OCI-LY1 (cell line): ENCODE measurements at regions not wholly inside any gene's neighbourhood (a gene's known extent, or its start where the extent isn't known, plus 50 kb on each side); places are given as distances from the start of the nearest gene placed in this dataset.

Experiments
- H2AFZ ChIP-seq: fragments of 200-600 bp; sonication (generic), shearing (Covaris generic); 2 replicates; pipeline ENCODE4 v1.6.0; 2014; ENCODE audit warnings: antibody characterized with exemption, mild to moderate bottlenecking, low read length
- H3F3A ChIP-seq: fragments of 200-600 bp; sonication (generic), shearing (Covaris generic); 2 replicates; pipeline ENCODE4 v1.6.0; 2014; ENCODE audit warnings: mild to moderate bottlenecking, antibody characterized with exemption, low read length, moderate library complexity; ENCODE audit not compliant: insufficient read depth
- H3K27ac ChIP-seq: fragments of 200-600 bp; sonication (generic); 2 replicates; pipeline ENCODE4 v1.5.1; 2014; ENCODE audit warnings: low read length, mixed run types, mild to moderate bottlenecking, low read depth; ENCODE audit not compliant: poor library complexity, severe bottlenecking
- H3K27me3 ChIP-seq: fragments of 200-600 bp; sonication (generic); 2 replicates; pipeline ENCODE4 v1.6.0; 2014; ENCODE audit warnings: antibody characterized with exemption, mild to moderate bottlenecking, low read length, moderate library complexity; ENCODE audit not compliant: insufficient read depth
- H3K36me3 ChIP-seq: fragments of 200-600 bp; sonication (generic); 2 replicates; pipeline ENCODE4 v1.6.1; 2014; ENCODE audit warnings: mild to moderate bottlenecking, antibody characterized with exemption, low read length, moderate library complexity, mixed read lengths; ENCODE audit not compliant: insufficient read depth
- H3K4me1 ChIP-seq: fragments of 200-600 bp; sonication (generic); 2 replicates; pipeline ENCODE4 v1.5.1; 2014; ENCODE audit warnings: mild to moderate bottlenecking, low read length, moderate library complexity; ENCODE audit not compliant: insufficient read depth, severe bottlenecking
- H3K4me2 ChIP-seq: fragments of 200-600 bp; sonication (generic), shearing (Covaris generic); 2 replicates; pipeline ENCODE4 v1.6.1; 2014; ENCODE audit warnings: low read length
- H3K4me3 ChIP-seq: fragments of 200-600 bp; sonication (generic); 2 replicates; pipeline ENCODE4 v1.5.1; 2014; ENCODE audit warnings: low read length, low read depth, mild to moderate bottlenecking, mixed read lengths; ENCODE audit not compliant: poor library complexity, severe bottlenecking
- H3K79me2 ChIP-seq: fragments of 200-600 bp; shearing (Covaris generic); 2 replicates; pipeline ENCODE4 v1.6.1; 2016; ENCODE audit warnings: mixed run types, low read length, mixed read lengths; ENCODE audit not compliant: insufficient read depth
- H3K9ac ChIP-seq: fragments of 200-600 bp; sonication (generic), shearing (Covaris generic); 2 replicates; pipeline ENCODE4 v1.6.1; 2014; ENCODE audit warnings: mild to moderate bottlenecking, low read length, mixed read lengths
- H3K9me2 ChIP-seq: fragments of 200-600 bp; sonication (generic), shearing (Covaris generic); 2 replicates; pipeline ENCODE4 v1.6.1; 2014; ENCODE audit warnings: low read depth, mild to moderate bottlenecking, low read length, mixed read lengths
- H3K9me3 ChIP-seq: fragments of 200-600 bp; shearing (Covaris generic); 2 replicates; pipeline ENCODE4 v1.6.1; 2014; ENCODE audit warnings: low read length, mixed read lengths
- H4K20me1 ChIP-seq: fragments of 200-600 bp; sonication (generic), shearing (Covaris generic); 2 replicates; pipeline ENCODE4 v1.6.0; 2016; ENCODE audit warnings: mild to moderate bottlenecking, low read length; ENCODE audit not compliant: insufficient read depth
- CTCF ChIP-seq: fragments of 200-600 bp; sonication (generic), shearing (Covaris generic); IDR thresholded peaks from 2 replicates; pipeline ENCODE4 v1.5.1; 2017; ENCODE audit warnings: mild to moderate bottlenecking, antibody characterized with exemption, low read length, moderate library complexity, mixed read lengths
- EZH2 ChIP-seq: fragments of 200-600 bp; sonication (generic), shearing (Covaris generic); IDR thresholded peaks from 2 replicates; pipeline ENCODE4 v1.8.0; 2017; ENCODE audit warnings: borderline replicate concordance, mixed run types, mild to moderate bottlenecking, antibody characterized with exemption, low read length, moderate library complexity, mixed read lengths

DNA sequence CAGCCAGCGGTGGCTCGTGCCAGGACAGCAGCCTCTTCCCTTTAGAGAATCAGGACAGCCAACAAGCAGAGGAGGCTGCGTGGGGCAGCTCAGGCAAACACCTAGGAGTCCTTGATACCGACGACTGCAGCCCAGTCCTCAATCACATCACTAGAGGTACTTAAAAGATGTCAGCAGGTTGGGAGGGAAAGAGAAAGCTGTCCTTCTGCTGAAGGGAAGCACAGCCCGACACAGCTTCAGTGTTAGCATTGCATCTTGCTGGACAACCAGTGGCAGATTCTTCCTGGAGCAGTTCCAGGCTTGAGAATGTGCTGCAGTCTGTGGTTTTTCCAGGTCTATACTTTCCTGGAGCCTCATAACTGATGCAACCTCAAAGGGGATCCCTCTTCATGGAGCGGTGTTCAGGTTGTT, 230.5 kb downstream of the SYK start:
- Histone ChIP-seq H3K4me2 (no peak overlapping the region), H3K4me3 (no peak overlapping the region), H3K27ac (no peak overlapping the region), H3K4me1 (no peaks in the 10 kb centered on the region), H3K79me2 (no peaks in the 10 kb centered on the region), H3K9me3 (no peaks in the 10 kb centered on the region), H3K9ac (no peak overlapping the region), H3K9me2 (no peaks in the 10 kb centered on the region), H3F3A (no peaks in the 10 kb centered on the region), H4K20me1 (no peaks in the 10 kb centered on the region), H3K27me3 (no peaks in the 10 kb centered on the region; the same call in 1 of the 2 replicates), H2AFZ (no peak overlapping the region), H3K36me3 (no peaks in the 10 kb centered on the region)
- TF ChIP-seq EZH2 (no peak), CTCF (no peak)

GRCh38 chr9:91033270-91033669, 231.7 kb downstream of the SYK start:
- Histone ChIP-seq H3K27me3 (no peaks in the 10 kb centered on the region; the same call in 1 of the 2 replicates), H3F3A (no peaks in the 10 kb centered on the region), H3K27ac (no peak overlapping the region), H2AFZ (no peak overlapping the region), H3K4me1 (no peaks in the 10 kb centered on the region), H3K9me3 (no peaks in the 10 kb centered on the region), H3K79me2 (no peaks in the 10 kb centered on the region), H3K4me3 (no peak overlapping the region), H4K20me1 (no peaks in the 10 kb centered on the region), H3K9ac (no peak overlapping the region), H3K9me2 (no peaks in the 10 kb centered on the region), H3K4me2 (no peak overlapping the region), H3K36me3 (no peaks in the 10 kb centered on the region)
- no peak for TF ChIP-seq EZH2
- TF ChIP-seq CTCF, result no peak

DNA sequence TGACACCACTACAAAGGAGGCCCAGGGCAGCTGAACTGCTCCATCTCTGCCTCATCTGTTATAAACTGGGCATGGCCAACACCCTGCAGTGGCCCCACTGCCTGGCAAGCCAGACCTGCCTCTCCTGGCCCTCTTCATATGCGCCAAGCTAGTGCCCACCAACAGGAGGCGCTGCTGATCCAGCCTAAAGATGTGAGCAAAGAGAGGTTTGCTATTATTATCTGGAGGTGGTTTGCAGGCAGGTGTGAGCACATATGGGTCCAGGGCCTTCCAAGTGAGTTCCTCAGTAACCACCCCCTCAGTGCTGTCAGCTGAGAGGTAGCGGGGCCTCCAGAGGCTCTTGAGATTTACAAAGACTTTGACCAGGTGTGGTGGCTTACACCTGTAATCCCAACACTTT, 232.2 kb downstream of the SYK start:
- Histone ChIP-seq H3K79me2 (no peaks in the 10 kb centered on the region), H3K4me1 (no peaks in the 10 kb centered on the region), H2AFZ (no peak overlapping the region), H3K27me3 (no peaks in the 10 kb centered on the region), H3K4me3 (no peak overlapping the region), H4K20me1 (no peaks in the 10 kb centered on the region), H3K4me2 (no peak overlapping the region), H3K9ac (no peak overlapping the region), H3F3A (no peaks in the 10 kb centered on the region), H3K9me3 (no peaks in the 10 kb centered on the region), H3K36me3 (no peaks in the 10 kb centered on the region), H3K9me2 (no peaks in the 10 kb centered on the region), H3K27ac (no peak overlapping the region)
- TF ChIP-seq EZH2 (no peak), CTCF (peak; percentile 80)
